ENCODE measurements at regions not wholly inside any gene's neighbourhood (a gene's known extent, or its start where the extent isn't known, plus 50 kb on each side); places are given as distances from the start of the nearest gene placed in this dataset.

GRCh38 chr5:4627131-4627530 is 513.0 kb upstream of the ADAMTS16 start:
- TF ChIP-seq CTCF (IDR thresholded peaks at IDR 0.05) (no peak), POLR2A (IDR thresholded peaks at IDR 0.05) (no peak)

Measured in thyroid gland (tissue), 4 donors.